Vagina (tissue), 2 donors: ENCODE measurements at regions not wholly inside any gene's neighbourhood (a gene's known extent, or its start where the extent isn't known, plus 50 kb on each side); places are given as distances from the start of the nearest gene placed in this dataset.

ENCODE experiments used
- DNase-seq, 2 donors: peaks; one replicate each; pipeline ENCODE4 v3.0.0-alpha.2; 2017; ENCODE audit errors: extremely low spot score in 2 of 2
- H3K27ac ChIP-seq: fragments of 200-600 bp; sonication (generic); one replicate; pipeline ENCODE4 v1.5.1; 2019
- H3K27me3 ChIP-seq: fragments of 200-600 bp; sonication (generic); one replicate; pipeline ENCODE4 v1.5.1; 2019
- H3K36me3 ChIP-seq, 2 donors: fragments of 200-600 bp; sonication (generic); one replicate each; pipeline ENCODE4 v1.5.1; 2017 to 2019
- H3K4me1 ChIP-seq: fragments of 200-600 bp; sonication (generic); one replicate; pipeline ENCODE4 v1.5.1; 2019
- H3K4me3 ChIP-seq, 2 donors: fragments of 200-600 bp; sonication (generic); 1 replicate in 1 of 2; 2 replicates in 1 of 2; pipeline ENCODE4 v1.5.1; 2016 to 2019
- H3K9me3 ChIP-seq: fragments of 200-600 bp; sonication (generic); one replicate; pipeline ENCODE4 v1.5.1; 2019
- POLR2A ChIP-seq, 2 donors: fragments of 450-650 bp; IDR thresholded peaks; one replicate each; pipeline ENCODE4 v1.6.1; 2017; ENCODE audit warnings: antibody characterized with exemption in 2 of 2, mild to moderate bottlenecking in 2 of 2, moderate library complexity in 2 of 2
- POLR2AphosphoS5 ChIP-seq, 2 donors: sonication (generic); formaldehyde crosslinking; IDR thresholded peaks; one replicate each; pipeline ENCODE4 v1.9.0; 2017; ENCODE audit warnings: antibody characterized with exemption in 2 of 2, mild to moderate bottlenecking in 2 of 2, low read depth in 1 of 2; ENCODE audit not compliant: insufficient read depth in 1 of 2
- intact Hi-C: fragments of 100-400 bp; cut with DNase I; formaldehyde crosslinking; loops from one replicate; pipeline ENCODE4 v1.15.1; 2023
- TF ChIP-seq, protein P1 (sequence below), 3 experiments: fragments of 450-650 bp in 2 of 3; fragments of 200-600 bp in 1 of 3; sonication (generic) in 1 of 3; IDR thresholded peaks; one replicate each; pipeline ENCODE4 v1.5.1; 2017 to 2019; ENCODE audit warnings: antibody characterized with exemption in 3 of 3, mild to moderate bottlenecking in 2 of 3, moderate library complexity in 2 of 3

DNA sequence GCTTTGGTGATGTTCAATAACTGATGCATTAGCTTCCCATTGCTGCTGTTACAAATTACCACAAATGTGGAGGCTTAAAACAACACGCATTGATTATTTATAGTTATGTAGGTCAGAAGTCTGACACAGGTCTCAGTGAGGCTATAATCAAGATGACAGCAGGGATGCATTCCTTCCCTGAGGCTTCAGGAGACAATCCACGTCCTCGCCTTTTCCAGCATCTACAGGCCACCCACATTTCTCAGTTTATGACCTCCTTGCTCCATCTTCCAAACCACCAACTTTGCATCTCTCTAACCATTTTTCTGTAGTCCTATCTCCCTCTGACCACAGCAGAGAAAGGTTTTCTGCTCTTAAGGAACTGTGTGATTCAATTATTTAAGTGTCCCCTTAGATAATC, 92.5 kb downstream of the GASK1B start:
- TF ChIP-seq POLR2AphosphoS5 (IDR thresholded peaks at IDR 0.05; ENCODE audit: insufficient read depth in 1 of 2, low read depth in 1 of 2) (no peak), POLR2A (IDR thresholded peaks at IDR 0.05) (no peak)
- TF ChIP-seq, protein P1, sequence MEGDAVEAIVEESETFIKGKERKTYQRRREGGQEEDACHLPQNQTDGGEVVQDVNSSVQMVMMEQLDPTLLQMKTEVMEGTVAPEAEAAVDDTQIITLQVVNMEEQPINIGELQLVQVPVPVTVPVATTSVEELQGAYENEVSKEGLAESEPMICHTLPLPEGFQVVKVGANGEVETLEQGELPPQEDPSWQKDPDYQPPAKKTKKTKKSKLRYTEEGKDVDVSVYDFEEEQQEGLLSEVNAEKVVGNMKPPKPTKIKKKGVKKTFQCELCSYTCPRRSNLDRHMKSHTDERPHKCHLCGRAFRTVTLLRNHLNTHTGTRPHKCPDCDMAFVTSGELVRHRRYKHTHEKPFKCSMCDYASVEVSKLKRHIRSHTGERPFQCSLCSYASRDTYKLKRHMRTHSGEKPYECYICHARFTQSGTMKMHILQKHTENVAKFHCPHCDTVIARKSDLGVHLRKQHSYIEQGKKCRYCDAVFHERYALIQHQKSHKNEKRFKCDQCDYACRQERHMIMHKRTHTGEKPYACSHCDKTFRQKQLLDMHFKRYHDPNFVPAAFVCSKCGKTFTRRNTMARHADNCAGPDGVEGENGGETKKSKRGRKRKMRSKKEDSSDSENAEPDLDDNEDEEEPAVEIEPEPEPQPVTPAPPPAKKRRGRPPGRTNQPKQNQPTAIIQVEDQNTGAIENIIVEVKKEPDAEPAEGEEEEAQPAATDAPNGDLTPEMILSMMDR (IDR thresholded peaks at IDR 0.05) = no peak
- H3K36me3 ChIP-seq = no peaks in the 10 kb centered on the region
- H3K9me3 ChIP-seq = no peaks in the 10 kb centered on the region
- intact Hi-C loops = no loop called here
- H3K4me1 ChIP-seq = no peaks in the 10 kb centered on the region
- no peaks in the 10 kb centered on the region for H3K27me3 ChIP-seq
- no peak overlapping the region for H3K27ac ChIP-seq
- H3K4me3 ChIP-seq = no peak overlapping the region
- DNase-seq = no peak

- intact Hi-C loops = no loop called here
- Histone ChIP-seq H3K27me3 (no peaks in the 10 kb centered on the region), H3K36me3 (no peaks in the 10 kb centered on the region), H3K4me3 (no peak overlapping the region), H3K27ac (no peak overlapping the region), H3K4me1 (no peaks in the 10 kb centered on the region), H3K9me3 (no peaks in the 10 kb centered on the region)
- DNase-seq = no peak
- TF ChIP-seq POLR2AphosphoS5 (IDR thresholded peaks at IDR 0.05; ENCODE audit: insufficient read depth in 1 of 2, low read depth in 1 of 2) (no peak), POLR2A (IDR thresholded peaks at IDR 0.05) (no peak)
- TF ChIP-seq, protein P1 (IDR thresholded peaks at IDR 0.05) = no peak
Observed at GRCh38 chr4:158079661-158080060, 93.2 kb downstream of the GASK1B start.

- intact Hi-C loops = no loop called here
- H3K27ac ChIP-seq = no peak overlapping the region
- no peaks in the 10 kb centered on the region for H3K4me1 ChIP-seq
- no peaks in the 10 kb centered on the region for H3K27me3 ChIP-seq
- TF ChIP-seq, protein P1 (IDR thresholded peaks at IDR 0.05) = no peak
- no peak for TF ChIP-seq POLR2A (IDR thresholded peaks at IDR 0.05)
- TF ChIP-seq POLR2AphosphoS5 (IDR thresholded peaks at IDR 0.05; ENCODE audit: insufficient read depth in 1 of 2, low read depth in 1 of 2) = no peak
- no peak overlapping the region for H3K4me3 ChIP-seq
- H3K36me3 ChIP-seq = no peaks in the 10 kb centered on the region
- no peak for DNase-seq
- H3K9me3 ChIP-seq = no peaks in the 10 kb centered on the region
Observed at GRCh38 chr4:158077835-158078234, 95.0 kb downstream of the GASK1B start.

GRCh38 chr4:158074851-158075250, 98.0 kb downstream of the GASK1B start:
- DNase-seq = no peak
- intact Hi-C loops = no loop called here
- Histone ChIP-seq H3K36me3 (no peaks in the 10 kb centered on the region), H3K27ac (no peak overlapping the region), H3K9me3 (no peaks in the 10 kb centered on the region), H3K4me1 (no peaks in the 10 kb centered on the region), H3K4me3 (no peak overlapping the region), H3K27me3 (no peaks in the 10 kb centered on the region)
- TF ChIP-seq, protein P1 (IDR thresholded peaks at IDR 0.05) = no peak
- TF ChIP-seq POLR2A (IDR thresholded peaks at IDR 0.05) (no peak), POLR2AphosphoS5 (IDR thresholded peaks at IDR 0.05; ENCODE audit: insufficient read depth in 1 of 2, low read depth in 1 of 2) (no peak)

- H3K36me3 ChIP-seq = no peaks in the 10 kb centered on the region
- TF ChIP-seq POLR2AphosphoS5 (IDR thresholded peaks at IDR 0.05; ENCODE audit: insufficient read depth in 1 of 2, low read depth in 1 of 2) (no peak), POLR2A (IDR thresholded peaks at IDR 0.05) (no peak)
- TF ChIP-seq, protein P1 (IDR thresholded peaks at IDR 0.05) = no peak
- H3K4me3 ChIP-seq = no peak overlapping the region
- H3K4me1 ChIP-seq = no peaks in the 10 kb centered on the region
- intact Hi-C loops = no loop called here
- no peak for DNase-seq
- no peaks in the 10 kb centered on the region for H3K27me3 ChIP-seq
- no peak overlapping the region for H3K27ac ChIP-seq
- no peaks in the 10 kb centered on the region for H3K9me3 ChIP-seq
Observed at GRCh38 chr4:158071931-158072330, 100.9 kb downstream of the GASK1B start.
